Testis (tissue), 2 donors: ENCODE measurements at regions not wholly inside any gene's neighbourhood (a gene's known extent, or its start where the extent isn't known, plus 50 kb on each side); places are given as distances from the start of the nearest gene placed in this dataset.

Experiments
- DNase-seq: peaks from one replicate; pipeline ENCODE4 v3.0.0-alpha.2; 2019
- H3K27ac ChIP-seq, 2 donors: fragments of 200-600 bp; sonication (generic); one replicate each; pipeline ENCODE4 v1.5.1; 2019
- H3K27me3 ChIP-seq: fragments of 200-600 bp; sonication (generic); one replicate; pipeline ENCODE4 v1.5.1; 2019
- H3K36me3 ChIP-seq: fragments of 200-600 bp; sonication (generic); one replicate; pipeline ENCODE4 v1.5.1; 2017; ENCODE audit warnings: low read depth; ENCODE audit errors: missing control alignments
- H3K4me1 ChIP-seq: fragments of 200-600 bp; sonication (generic); one replicate; pipeline ENCODE4 v1.5.1; 2019
- H3K4me3 ChIP-seq, 2 donors: fragments of 200-600 bp; sonication (generic); one replicate each; pipeline ENCODE4 v1.5.1; 2017 to 2019
- H3K9me3 ChIP-seq: fragments of 200-600 bp; sonication (generic); one replicate; pipeline ENCODE4 v1.5.1; 2017
- POLR2A ChIP-seq: fragments of 450-650 bp; IDR thresholded peaks from one replicate; pipeline ENCODE4 v1.6.1; 2017; ENCODE audit warnings: antibody characterized with exemption, mild to moderate bottlenecking, moderate library complexity
- WGBS, 2 donors: methylation state at CpG; one replicate each; pipeline ENCODE4 v1.1.5; 2018; 5-methylcytosine and 5-hydroxymethylcytosine counted together
- intact Hi-C: fragments of 100-400 bp; cut with DNase I; formaldehyde crosslinking; loops from one replicate; pipeline ENCODE4 v1.15.1; 2023; ENCODE audit warnings: low total_unique reads
- TF ChIP-seq, protein P1 (sequence below), 3 experiments: fragments of 450-650 bp in 2 of 3; fragments of 200-600 bp in 1 of 3; sonication (generic) in 1 of 3; IDR thresholded peaks; one replicate each; pipeline ENCODE4 v1.5.1; 2016 to 2019; ENCODE audit warnings: antibody characterized with exemption in 3 of 3, mild to moderate bottlenecking in 2 of 3, moderate library complexity in 1 of 3

DNA sequence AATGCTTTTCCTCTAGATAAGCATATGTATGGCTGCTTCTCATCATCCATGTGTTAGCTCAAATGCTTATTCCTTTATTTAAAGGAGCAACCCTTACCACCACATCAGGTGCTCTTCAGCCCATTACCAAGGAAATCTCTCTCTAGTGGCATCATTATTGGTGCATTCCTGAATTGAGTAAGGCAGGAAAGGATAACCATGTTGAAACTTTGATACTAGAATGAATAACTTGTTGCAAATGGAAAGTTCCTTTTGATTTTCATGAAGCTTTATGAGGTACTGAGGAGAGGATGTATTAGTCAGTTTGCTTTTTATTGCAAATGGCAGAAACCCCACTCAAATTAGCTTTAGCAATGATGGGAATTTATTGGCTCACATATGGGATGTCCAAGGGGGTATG lies 212.3 kb upstream of the FGF13 start:
- H3K36me3 ChIP-seq, result no peaks in the 10 kb centered on the region
- H3K9me3 ChIP-seq, result no peaks in the 10 kb centered on the region
- no peak overlapping the region for H3K27ac ChIP-seq
- H3K4me3 ChIP-seq, result no peak overlapping the region
- no peaks in the 10 kb centered on the region for H3K27me3 ChIP-seq
- intact Hi-C loops, result no loop called here
- DNase-seq, result no peak
- TF ChIP-seq, protein P1, sequence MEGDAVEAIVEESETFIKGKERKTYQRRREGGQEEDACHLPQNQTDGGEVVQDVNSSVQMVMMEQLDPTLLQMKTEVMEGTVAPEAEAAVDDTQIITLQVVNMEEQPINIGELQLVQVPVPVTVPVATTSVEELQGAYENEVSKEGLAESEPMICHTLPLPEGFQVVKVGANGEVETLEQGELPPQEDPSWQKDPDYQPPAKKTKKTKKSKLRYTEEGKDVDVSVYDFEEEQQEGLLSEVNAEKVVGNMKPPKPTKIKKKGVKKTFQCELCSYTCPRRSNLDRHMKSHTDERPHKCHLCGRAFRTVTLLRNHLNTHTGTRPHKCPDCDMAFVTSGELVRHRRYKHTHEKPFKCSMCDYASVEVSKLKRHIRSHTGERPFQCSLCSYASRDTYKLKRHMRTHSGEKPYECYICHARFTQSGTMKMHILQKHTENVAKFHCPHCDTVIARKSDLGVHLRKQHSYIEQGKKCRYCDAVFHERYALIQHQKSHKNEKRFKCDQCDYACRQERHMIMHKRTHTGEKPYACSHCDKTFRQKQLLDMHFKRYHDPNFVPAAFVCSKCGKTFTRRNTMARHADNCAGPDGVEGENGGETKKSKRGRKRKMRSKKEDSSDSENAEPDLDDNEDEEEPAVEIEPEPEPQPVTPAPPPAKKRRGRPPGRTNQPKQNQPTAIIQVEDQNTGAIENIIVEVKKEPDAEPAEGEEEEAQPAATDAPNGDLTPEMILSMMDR (IDR thresholded peaks at IDR 0.05), result no peak
- no peak for TF ChIP-seq POLR2A
- no peaks in the 10 kb centered on the region for H3K4me1 ChIP-seq

DNA sequence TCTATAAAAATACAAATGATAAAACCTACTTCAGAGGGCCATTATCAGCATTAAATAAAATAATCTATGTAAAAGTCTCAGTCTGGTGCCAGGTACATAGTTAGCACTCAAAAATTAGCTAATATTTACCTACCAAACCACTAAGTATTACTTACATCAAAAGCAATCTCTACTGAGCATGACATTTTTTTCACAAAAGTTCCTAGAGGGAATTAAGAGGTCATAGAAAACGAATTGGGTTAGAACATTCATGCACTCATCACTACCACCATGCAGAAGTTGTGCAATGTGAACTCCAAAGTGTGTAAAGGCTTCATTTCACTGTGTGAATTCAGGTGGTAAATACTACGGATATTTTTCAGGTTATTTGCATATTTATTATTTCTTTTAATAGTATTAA lies 209.5 kb upstream of the FGF13 start:
- 27 to 82% methylated on average over 2 of the region's 2 CpGs for WGBS, 2 donors
- no peaks in the 10 kb centered on the region for H3K4me1 ChIP-seq
- no peaks in the 10 kb centered on the region for H3K9me3 ChIP-seq
- no peaks in the 10 kb centered on the region for H3K36me3 ChIP-seq
- no peak for DNase-seq
- H3K4me3 ChIP-seq, result no peak overlapping the region
- intact Hi-C loops, result no loop called here
- no peak for TF ChIP-seq POLR2A
- TF ChIP-seq, protein P1 (IDR thresholded peaks at IDR 0.05), result no peak
- H3K27me3 ChIP-seq, result no peaks in the 10 kb centered on the region
- no peak overlapping the region for H3K27ac ChIP-seq

DNA sequence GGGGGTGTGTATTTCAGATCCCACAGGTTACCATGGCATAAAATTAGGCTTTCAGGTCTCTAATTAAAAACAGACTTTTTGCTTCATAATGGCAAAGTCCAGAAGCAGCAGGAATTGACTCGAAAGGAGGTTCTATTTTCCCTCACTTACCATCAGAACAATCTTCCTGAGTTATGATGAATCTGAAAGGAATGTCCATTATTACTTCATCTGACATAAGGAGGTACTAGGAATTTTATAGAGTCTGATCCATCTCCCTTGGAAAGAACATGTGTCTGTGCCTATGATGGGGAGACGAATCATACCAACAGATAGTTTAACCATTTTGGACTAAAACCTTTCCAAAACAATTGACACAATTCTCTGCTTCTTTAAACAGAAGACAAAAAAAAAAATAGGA lies 206.3 kb upstream of the FGF13 start:
- no peak for DNase-seq
- 58 to 59% methylated on average over 2 of the region's 2 CpGs for WGBS, 2 donors
- Histone ChIP-seq H3K36me3 (no peaks in the 10 kb centered on the region), H3K27me3 (no peaks in the 10 kb centered on the region), H3K4me1 (no peaks in the 10 kb centered on the region), H3K4me3 (no peak overlapping the region), H3K27ac (no peak overlapping the region), H3K9me3 (no peaks in the 10 kb centered on the region)
- intact Hi-C loops, result no loop called here
- TF ChIP-seq, protein P1 (IDR thresholded peaks at IDR 0.05), result no peak
- TF ChIP-seq POLR2A, result no peak

DNA sequence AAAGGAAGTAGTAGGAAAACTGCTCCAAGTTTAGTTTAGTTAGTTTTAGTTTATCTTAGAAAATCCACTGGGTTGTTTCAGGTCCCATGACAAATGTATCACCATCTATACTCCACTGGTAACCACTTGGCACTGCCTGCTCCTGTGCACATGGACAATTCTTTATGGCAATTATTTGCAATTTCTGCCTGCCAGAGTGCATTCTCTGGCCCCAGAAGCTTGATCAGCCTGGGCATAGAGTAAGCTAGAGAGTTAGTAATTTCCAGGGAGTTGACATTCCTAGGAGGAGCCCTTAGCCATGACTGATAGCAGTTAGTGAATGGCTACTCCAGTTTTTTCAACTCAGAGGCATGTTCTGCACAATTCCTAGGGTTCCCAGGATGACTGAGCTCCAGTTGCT lies 203.2 kb upstream of the FGF13 start:
- DNase-seq, result no peak
- intact Hi-C loops, result no loop called here
- no peaks in the 10 kb centered on the region for H3K27me3 ChIP-seq
- no peak overlapping the region for H3K4me3 ChIP-seq
- no peaks in the 10 kb centered on the region for H3K4me1 ChIP-seq
- H3K9me3 ChIP-seq, result no peaks in the 10 kb centered on the region
- H3K36me3 ChIP-seq, result no peaks in the 10 kb centered on the region
- TF ChIP-seq, protein P1 (IDR thresholded peaks at IDR 0.05), result no peak
- TF ChIP-seq POLR2A, result no peak
- no peak overlapping the region for H3K27ac ChIP-seq

DNA sequence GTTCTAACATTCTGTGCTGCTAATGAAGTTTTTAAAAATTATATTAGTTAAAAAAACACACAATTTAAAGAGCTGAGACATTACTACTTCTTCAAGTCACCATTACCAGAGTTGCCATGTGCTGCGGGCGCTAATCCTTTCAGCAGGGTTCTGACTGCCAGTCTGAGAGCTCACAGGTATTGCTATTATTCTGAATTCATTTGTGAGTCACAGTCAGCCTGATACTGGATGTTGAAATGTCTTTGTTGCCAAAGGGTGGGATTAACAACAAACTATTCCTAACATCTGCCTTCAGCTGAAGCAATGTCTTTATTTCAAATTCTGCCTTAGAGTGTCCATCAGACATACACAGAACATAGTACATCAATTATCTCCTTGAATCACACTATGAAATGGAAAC lies 197.1 kb upstream of the FGF13 start:
- H3K36me3 ChIP-seq, result no peaks in the 10 kb centered on the region
- H3K4me3 ChIP-seq, result no peak overlapping the region
- no peak for TF ChIP-seq POLR2A
- TF ChIP-seq, protein P1 (IDR thresholded peaks at IDR 0.05), result no peak
- no peaks in the 10 kb centered on the region for H3K4me1 ChIP-seq
- no peaks in the 10 kb centered on the region for H3K9me3 ChIP-seq
- H3K27ac ChIP-seq, result no peak overlapping the region
- 87 to 98% methylated on average over 2 of the region's 2 CpGs for WGBS, 2 donors
- intact Hi-C loops, result no loop called here
- no peak for DNase-seq
- no peaks in the 10 kb centered on the region for H3K27me3 ChIP-seq
